Ishikawa (cell line): ENCODE measurements at regions not wholly inside any gene's neighbourhood (a gene's known extent, or its start where the extent isn't known, plus 50 kb on each side); places are given as distances from the start of the nearest gene placed in this dataset.

ENCODE experiments used
- CEBPB ChIP-seq: IDR thresholded peaks from 2 replicates; pipeline ENCODE4 v1.6.1; 2012
- CREB1 ChIP-seq: IDR thresholded peaks from 2 replicates; pipeline ENCODE4 v1.6.1; 2012; ENCODE audit warnings: low read depth
- EGR1 ChIP-seq: IDR thresholded peaks from 2 replicates; pipeline ENCODE4 v1.6.1; 2012
- EP300 ChIP-seq: IDR thresholded peaks from 2 replicates; pipeline ENCODE4 v1.6.1; 2012; ENCODE audit warnings: borderline replicate concordance
- FOXM1 ChIP-seq: IDR thresholded peaks from 2 replicates; pipeline ENCODE4 v1.6.1; 2012; ENCODE audit warnings: low read depth, borderline replicate concordance
- MAX ChIP-seq: IDR thresholded peaks from 2 replicates; pipeline ENCODE4 v1.6.1; 2012
- NFIC ChIP-seq: IDR thresholded peaks from 2 replicates; pipeline ENCODE4 v1.6.1; 2012
- RAD21 ChIP-seq: IDR thresholded peaks from 2 replicates; pipeline ENCODE4 v1.6.1; 2012; ENCODE audit warnings: low read depth
- REST ChIP-seq: IDR thresholded peaks from 2 replicates; pipeline ENCODE4 v1.6.1; 2012; ENCODE audit warnings: low read depth, mild to moderate bottlenecking
- TAF1 ChIP-seq: IDR thresholded peaks from 2 replicates; pipeline ENCODE4 v1.6.1; 2012; ENCODE audit warnings: low read depth, mild to moderate bottlenecking
- TCF12 ChIP-seq: IDR thresholded peaks from 2 replicates; pipeline ENCODE4 v1.6.1; 2012; ENCODE audit warnings: low read depth
- TEAD4 ChIP-seq: IDR thresholded peaks from 2 replicates; pipeline ENCODE4 v1.6.1; 2012
- USF1 ChIP-seq: IDR thresholded peaks from 2 replicates; pipeline ENCODE4 v1.6.1; 2012
- YY1 ChIP-seq: IDR thresholded peaks from 2 replicates; pipeline ENCODE4 v1.6.1; 2012; ENCODE audit warnings: low read depth
- ZBTB7A ChIP-seq: IDR thresholded peaks from 2 replicates; pipeline ENCODE4 v1.6.1; 2012; ENCODE audit warnings: low read depth

DNA sequence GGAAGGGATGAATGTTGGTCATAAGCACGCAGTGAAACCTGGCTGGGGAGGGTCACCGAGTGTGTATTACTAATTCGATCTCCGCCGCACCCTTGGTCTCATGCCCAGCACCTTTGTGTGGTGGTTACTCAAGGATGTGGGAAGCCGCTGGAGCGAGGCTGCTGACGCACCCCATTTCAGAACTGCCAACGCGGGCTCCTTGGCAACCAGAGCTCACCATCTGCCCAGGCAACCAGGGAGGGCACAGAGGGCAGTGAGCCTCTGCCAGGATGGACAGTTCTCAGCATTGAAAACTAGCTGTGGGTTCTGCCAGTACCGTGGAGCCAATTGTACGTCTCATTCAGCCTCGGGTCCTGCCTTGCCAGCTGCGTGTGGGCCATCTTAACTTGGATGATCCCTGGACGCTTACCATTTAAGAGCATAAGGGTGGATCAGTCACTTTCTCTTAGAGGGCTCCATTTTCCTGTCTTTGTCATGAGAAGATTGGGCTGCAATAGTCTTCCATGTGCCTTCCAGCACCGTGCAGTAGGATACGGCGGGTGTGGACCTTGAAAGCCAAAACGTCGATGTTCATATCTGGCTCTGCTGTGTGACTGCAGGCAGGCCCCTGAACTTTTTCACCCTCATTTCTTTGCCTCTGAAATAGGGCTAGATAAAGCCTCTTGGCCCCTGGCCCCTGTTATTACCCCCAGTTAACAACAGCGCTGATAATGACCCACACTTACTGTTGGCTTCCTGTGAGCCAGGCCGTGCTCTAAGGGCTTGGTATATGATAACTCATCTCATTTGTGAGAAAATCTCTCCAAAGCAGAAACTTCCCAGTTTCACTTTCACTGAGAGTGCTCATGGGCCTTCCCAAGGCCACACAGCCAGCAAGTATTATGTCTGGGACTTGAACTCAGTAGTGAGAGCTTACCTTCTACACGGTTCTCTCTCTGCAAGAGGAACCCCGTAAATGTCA, 238.8 kb downstream of the OPA1 start:
- TF ChIP-seq USF1 (peak; percentile 52; the same call in 1 of the 2 replicates), TAF1 (no peak), YY1 (0 out of 2 replicates have a peak, but pooled peaks have one; percentile 61), EP300 (peak; percentile 98), FOXM1 (peak; percentile 96), EGR1 (peak; percentile 38; the same call in 1 of the 2 replicates), REST (peak; percentile 37; the same call in 1 of the 2 replicates), CEBPB (peak; percentile 71; the same call in 1 of the 2 replicates), RAD21 (peak; percentile 46; the same call in 1 of the 2 replicates), TEAD4 (peak; percentile 85), NFIC (peak; percentile 98), MAX (peak; percentile 85), ZBTB7A (no peak), TCF12 (peak; percentile 99), CREB1 (peak; percentile 52; the same call in 1 of the 2 replicates)

DNA sequence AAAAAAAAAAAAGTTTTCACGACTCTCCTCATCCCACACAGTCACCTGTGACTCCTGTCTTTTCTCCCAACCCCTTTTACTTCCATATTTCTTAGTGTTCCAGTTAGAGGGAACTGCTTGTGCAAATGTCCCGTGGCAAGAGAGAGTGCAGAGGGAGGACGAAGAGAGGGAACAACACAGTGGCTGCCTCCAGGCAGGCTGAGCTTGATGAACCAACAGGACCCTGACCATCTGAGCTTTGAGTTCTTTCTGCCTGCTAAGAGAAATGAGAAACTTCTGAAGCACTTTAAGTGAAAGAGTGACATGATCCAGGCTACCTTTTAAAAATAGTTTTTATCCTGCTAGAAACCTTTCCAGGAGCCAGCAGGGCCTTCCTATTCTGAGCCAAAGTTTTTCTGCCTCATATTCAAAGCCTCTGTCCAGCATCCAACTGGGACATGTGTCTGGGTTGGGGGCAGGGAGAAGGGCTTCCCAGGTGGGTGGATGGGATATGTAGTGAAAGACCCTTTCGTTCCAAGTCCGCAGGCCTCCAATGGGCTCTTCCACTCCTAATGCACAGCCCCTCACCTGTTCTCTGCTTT, 239.9 kb downstream of the OPA1 start:
- TF ChIP-seq EGR1 (no peak), REST (peak; percentile 64), YY1 (no peak), CEBPB (no peak)

DNA sequence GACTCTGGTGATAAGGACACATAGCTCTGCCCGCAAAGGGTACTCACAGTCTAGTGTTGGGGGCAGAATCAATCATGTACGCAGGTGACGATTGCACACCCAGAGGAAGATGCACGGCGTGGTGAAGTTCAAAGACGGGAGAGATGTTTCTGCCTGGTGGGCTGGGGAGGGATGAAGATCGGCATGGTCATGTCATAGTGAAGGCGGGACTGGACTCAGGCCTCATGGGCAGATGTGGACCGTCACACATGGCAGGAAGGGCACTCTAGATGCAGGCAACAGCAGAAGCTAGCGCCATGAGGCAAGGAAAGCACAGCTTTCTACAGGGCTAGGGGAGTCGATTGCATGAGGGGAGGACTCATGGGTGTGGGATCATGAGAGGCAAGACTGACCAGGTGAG, 240.6 kb downstream of the OPA1 start:
- TF ChIP-seq TEAD4 (no peak), EP300 (no peak), REST (no peak), TAF1 (no peak), TCF12 (no peak), CEBPB (no peak), EGR1 (no peak), ZBTB7A (no peak), FOXM1 (no peak), USF1 (no peak)

DNA sequence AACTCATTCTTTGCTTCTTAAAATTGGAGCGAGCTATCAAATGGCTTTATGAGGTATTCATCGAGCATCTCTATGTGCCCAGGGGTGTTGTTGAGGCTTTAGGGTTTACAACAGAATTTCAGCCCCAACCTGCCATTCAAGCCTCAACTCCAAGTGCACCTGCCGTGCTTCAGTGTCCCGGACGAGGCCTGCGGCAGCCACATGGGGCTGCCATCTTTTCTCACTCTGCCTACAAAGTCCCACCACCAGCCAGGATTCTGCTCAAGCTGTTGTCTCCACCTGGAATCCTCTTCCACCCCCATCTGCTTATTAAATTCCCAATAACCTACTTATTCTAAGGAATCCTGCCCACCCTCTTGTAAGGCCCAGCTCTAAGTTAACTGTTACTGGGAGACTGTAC, 242.4 kb downstream of the OPA1 start:
- no peak for TF ChIP-seq FOXM1
- TF ChIP-seq TCF12, result no peak
- TF ChIP-seq ZBTB7A, result no peak
- TF ChIP-seq TAF1, result no peak
- TF ChIP-seq USF1, result no peak
- no peak for TF ChIP-seq RAD21
